HEK293 (cell line): ENCODE measurements at regions not wholly inside any gene's neighbourhood (a gene's known extent, or its start where the extent isn't known, plus 50 kb on each side); places are given as distances from the start of the nearest gene placed in this dataset.

Experiments
- CTCF ChIA-PET: fragments of 350-600 bp; formaldehyde crosslinking; extraction: SDS; loops from one replicate; lab custom pipeline; 2021; ENCODE audit warnings: antibody characterized with exemption; lab: Yijun Ruan, JAX
- POLR2A ChIA-PET: fragments of 300-600 bp; formaldehyde crosslinking; extraction: SDS; loops from one replicate; lab custom pipeline; 2020; ENCODE audit warnings: antibody characterized with exemption, inconsistent platforms; lab: Yijun Ruan, JAX
- H3K27ac ChIP-seq: fragments of 200-500 bp; sonication (Bioruptor generic); 2 replicates; pipeline ENCODE4 v1.5.1; 2014; ENCODE audit warnings: low read depth, low read length, control low read depth, inconsistent platforms; ENCODE audit errors: extremely low read depth
- H3K36me3 ChIP-seq, 2 experiments: fragments of 200-500 bp in 1 of 2; sonication (Bioruptor generic) in 1 of 2; 1 replicate in 1 of 2; 2 replicates in 1 of 2; pipeline ENCODE4 v1.5.1; 2014 to 2017; ENCODE audit warnings: inconsistent platforms in 2 of 2, low read length in 2 of 2; ENCODE audit not compliant: control insufficient read depth in 2 of 2, insufficient read depth in 1 of 2
- H3K4me1 ChIP-seq: fragments of 200-500 bp; sonication (Bioruptor generic); 2 replicates; pipeline ENCODE4 v1.5.1; 2014; ENCODE audit warnings: mild to moderate bottlenecking, low read length, inconsistent platforms; ENCODE audit not compliant: control insufficient read depth, insufficient read depth
- H3K4me3 ChIP-seq: 2 replicates; pipeline ENCODE4 v1.5.1; 2011; ENCODE audit warnings: low read depth, mild to moderate bottlenecking, control low read depth, low read length, moderate library complexity
- H3K9me3 ChIP-seq: fragments of 200-500 bp; sonication (Bioruptor generic); 2 replicates; pipeline ENCODE4 v1.5.1; 2014; ENCODE audit warnings: low read depth, low read length, inconsistent platforms; ENCODE audit not compliant: control insufficient read depth, insufficient read depth
- FEZF1 ChIP-seq: fragments of 450-650 bp; formaldehyde crosslinking; IDR thresholded peaks from 2 replicates; pipeline ENCODE4 v1.5.1; 2016; ENCODE audit warnings: missing biosample characterization, missing genetic modification characterization
- IKZF3 ChIP-seq: fragments of 450-650 bp; IDR thresholded peaks from 2 replicates; pipeline ENCODE4 v1.5.0; 2018; ENCODE audit warnings: missing biosample characterization, mild to moderate bottlenecking, missing genetic modification characterization, moderate library complexity
- OSR2 ChIP-seq: fragments of 450-650 bp; formaldehyde crosslinking; IDR thresholded peaks from 2 replicates; pipeline ENCODE4 v1.5.1; 2016; ENCODE audit warnings: missing biosample characterization, missing genetic modification characterization
- SETDB1 ChIP-seq: IDR thresholded peaks from one replicate; pipeline ENCODE4 v1.6.1; 2017; ENCODE audit warnings: mild to moderate bottlenecking, low read length, moderate library complexity, mixed read lengths; ENCODE audit not compliant: insufficient read length
- SP7 ChIP-seq: fragments of 450-650 bp; formaldehyde crosslinking; IDR thresholded peaks from 2 replicates; pipeline ENCODE4 v1.5.1; 2016; ENCODE audit warnings: missing biosample characterization, missing genetic modification characterization
- TRIM28 ChIP-seq: IDR thresholded peaks from 2 replicates; pipeline ENCODE4 v1.6.1; 2011; ENCODE audit warnings: low read length, control low read depth, borderline replicate concordance
- WT1 ChIP-seq: fragments of 450-650 bp; formaldehyde crosslinking; IDR thresholded peaks from 2 replicates; pipeline ENCODE4 v1.5.1; 2016; ENCODE audit warnings: missing biosample characterization, missing genetic modification characterization
- ZBTB8A ChIP-seq: fragments of 450-650 bp; formaldehyde crosslinking; IDR thresholded peaks from 2 replicates; pipeline ENCODE4 v1.5.1; 2016; ENCODE audit warnings: missing biosample characterization, missing genetic modification characterization
- ZEB2 ChIP-seq: fragments of 450-650 bp; formaldehyde crosslinking; IDR thresholded peaks from 2 replicates; pipeline ENCODE4 v1.5.1; 2016; ENCODE audit warnings: missing biosample characterization, missing genetic modification characterization
- ZNF112 ChIP-seq: fragments of 450-650 bp; formaldehyde crosslinking; IDR thresholded peaks from 2 replicates; pipeline ENCODE4 v1.5.0; 2017; ENCODE audit warnings: missing biosample characterization, missing genetic modification characterization
- ZNF169 ChIP-seq: fragments of 450-650 bp; formaldehyde crosslinking; IDR thresholded peaks from 2 replicates; pipeline ENCODE4 v1.5.1; 2016; ENCODE audit warnings: missing biosample characterization, missing genetic modification characterization
- ZNF184 ChIP-seq: fragments of 450-650 bp; IDR thresholded peaks from 2 replicates; pipeline ENCODE4 v1.5.1; 2018; ENCODE audit warnings: missing biosample characterization, mild to moderate bottlenecking, missing genetic modification characterization
- ZNF19 ChIP-seq: fragments of 450-650 bp; formaldehyde crosslinking; IDR thresholded peaks from 2 replicates; pipeline ENCODE4; 2016; ENCODE audit warnings: missing biosample characterization, missing genetic modification characterization, low read depth
- ZNF2 ChIP-seq: fragments of 450-650 bp; formaldehyde crosslinking; IDR thresholded peaks from 2 replicates; pipeline ENCODE4 v1.5.1; 2016; ENCODE audit warnings: missing biosample characterization, missing genetic modification characterization
- ZNF335 ChIP-seq: fragments of 450-650 bp; formaldehyde crosslinking; conservative IDR thresholded peaks from 2 replicates; pipeline ENCODE4 v1.5.1; 2016; ENCODE audit warnings: missing biosample characterization, missing genetic modification characterization
- ZNF341 ChIP-seq: fragments of 450-650 bp; formaldehyde crosslinking; IDR thresholded peaks from 2 replicates; pipeline ENCODE4; 2016; ENCODE audit warnings: low read depth, missing biosample characterization, missing genetic modification characterization
- ZNF350 ChIP-seq: fragments of 450-650 bp; formaldehyde crosslinking; IDR thresholded peaks from 2 replicates; pipeline ENCODE4 v1.5.0; 2017; ENCODE audit warnings: missing biosample characterization, mild to moderate bottlenecking, missing genetic modification characterization
- ZNF366 ChIP-seq: fragments of 450-650 bp; formaldehyde crosslinking; conservative IDR thresholded peaks from 2 replicates; pipeline ENCODE4 v1.5.1; 2016; ENCODE audit warnings: missing biosample characterization, missing genetic modification characterization
- ZNF391 ChIP-seq: fragments of 450-650 bp; formaldehyde crosslinking; IDR thresholded peaks from 2 replicates; pipeline ENCODE4 v1.5.1; 2016; ENCODE audit warnings: low read depth, missing biosample characterization, missing genetic modification characterization, borderline replicate concordance
- ZNF423 ChIP-seq: fragments of 450-650 bp; formaldehyde crosslinking; IDR thresholded peaks from 2 replicates; pipeline ENCODE4 v1.5.1; 2016; ENCODE audit warnings: missing biosample characterization, missing genetic modification characterization
- ZNF600 ChIP-seq: fragments of 450-650 bp; formaldehyde crosslinking; IDR thresholded peaks from 2 replicates; pipeline ENCODE4 v1.5.1; 2016; ENCODE audit warnings: missing biosample characterization, missing genetic modification characterization
- ZNF701 ChIP-seq: fragments of 450-650 bp; formaldehyde crosslinking; IDR thresholded peaks from 2 replicates; pipeline ENCODE4 v1.5.1; 2016; ENCODE audit warnings: missing biosample characterization, missing genetic modification characterization
- ZSCAN30 ChIP-seq: fragments of 450-650 bp; IDR thresholded peaks from 2 replicates; pipeline ENCODE4 v1.5.1; 2018; ENCODE audit warnings: missing biosample characterization, mild to moderate bottlenecking, missing genetic modification characterization, moderate library complexity
- ZXDB ChIP-seq: fragments of 450-650 bp; formaldehyde crosslinking; IDR thresholded peaks from 2 replicates; pipeline ENCODE4 v1.5.1; 2016; ENCODE audit warnings: missing biosample characterization, missing genetic modification characterization
- TF ChIP-seq, protein P1 (sequence below): fragments of 450-650 bp; formaldehyde crosslinking; IDR thresholded peaks from 2 replicates; pipeline ENCODE4 v1.5.1; 2016; ENCODE audit warnings: missing biosample characterization, missing genetic modification characterization, low read depth
- TF ChIP-seq, protein P2 (sequence below): fragments of 450-650 bp; formaldehyde crosslinking; IDR thresholded peaks from 2 replicates; pipeline ENCODE4 v1.5.1; 2017; ENCODE audit warnings: missing biosample characterization, missing genetic modification characterization
- TF ChIP-seq, protein P3 (sequence below): fragments of 450-650 bp; formaldehyde crosslinking; IDR thresholded peaks from 2 replicates; pipeline ENCODE4 v1.5.1; 2016; ENCODE audit warnings: missing biosample characterization, missing genetic modification characterization
- TF ChIP-seq, protein P4 (sequence below): fragments of 450-650 bp; formaldehyde crosslinking; IDR thresholded peaks from 2 replicates; pipeline ENCODE4 v1.5.1; 2017; ENCODE audit warnings: missing biosample characterization, missing genetic modification characterization
- TF ChIP-seq, protein P5 (sequence below): fragments of 450-650 bp; formaldehyde crosslinking; IDR thresholded peaks from 2 replicates; pipeline ENCODE4 v1.5.1; 2016; ENCODE audit warnings: missing biosample characterization, missing genetic modification characterization
- TF ChIP-seq, protein P6 (sequence below): fragments of 450-650 bp; formaldehyde crosslinking; IDR thresholded peaks from 2 replicates; pipeline ENCODE4 v1.5.1; 2017; ENCODE audit warnings: missing biosample characterization, missing genetic modification characterization

DNA sequence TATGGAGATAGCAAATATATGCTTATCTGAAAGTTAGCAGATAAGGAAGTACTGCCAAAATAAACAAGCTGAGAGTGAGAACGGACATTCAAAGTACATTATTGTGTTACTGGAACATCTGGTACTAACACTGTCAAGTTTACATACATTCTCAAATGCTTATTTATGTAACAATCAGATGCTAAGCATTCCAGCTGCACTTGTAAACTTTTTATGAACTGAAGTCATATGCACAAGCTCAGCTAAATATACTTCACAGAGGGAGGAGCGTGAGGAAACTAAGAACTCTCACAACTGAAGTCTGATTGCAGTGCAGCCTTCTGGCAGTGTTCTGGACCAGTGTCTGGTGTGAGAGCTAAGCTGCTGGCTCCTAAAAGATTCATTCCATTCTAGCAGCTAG is 223.7 kb upstream of the NANOGP8 start:
- ChIA-PET CTCF (interaction anchor here (0.7 kb wide), 2 partner anchors 242 to 409 kb away, joined by 3 to 4 read pairs; no protein-coding TSS in a partner anchor), POLR2A (no interaction called here)
- Histone ChIP-seq H3K4me3 (no peak overlapping the region), H3K36me3 (no peaks in the 10 kb centered on the region), H3K27ac (no peak overlapping the region), H3K4me1 (peaks cover 19% of the 10 kb centered on the region), H3K9me3 (no peaks in the 10 kb centered on the region)
- TF ChIP-seq FEZF1 (tag by site-specific recombination) (peak; percentile 71), ZEB2 (tag by site-specific recombination) (peak; percentile 43; the same call in 1 of the 2 replicates), ZNF600 (tag by site-specific recombination) (peak; percentile 37; the same call in 1 of the 2 replicates), SETDB1 (peak; percentile 60), ZNF366 (tag by site-specific recombination) (0 out of 2 replicates have a peak, but pooled peaks have one; percentile 16), ZNF2 (tag by site-specific recombination) (no peak), WT1 (tag by site-specific recombination) (no peak; the same call in 1 of the 2 replicates), ZNF169 (tag by site-specific recombination) (no peak), ZNF335 (tag by site-specific recombination) (0 out of 2 replicates have a peak, but pooled peaks have one; percentile 26), ZNF19 (tag by site-specific recombination) (0 out of 2 replicates have a peak, but pooled peaks have one; percentile 23), ZNF184 (tag by site-specific recombination) (no peak), SP7 (0 out of 2 replicates have a peak, but pooled peaks have one; percentile 10), OSR2 (tag by site-specific recombination) (peak; percentile 39; the same call in 1 of the 2 replicates), ZNF391 (tag by site-specific recombination) (0 out of 2 replicates have a peak, but pooled peaks have one; percentile 47), ZSCAN30 (peak; percentile 72; the same call in 1 of the 2 replicates), IKZF3 (tag by site-specific recombination) (peak; percentile 62; the same call in 1 of the 2 replicates), ZNF423 (tag by site-specific recombination) (no peak), TRIM28 (peak; percentile 27; the same call in 1 of the 2 replicates), ZBTB8A (tag by site-specific recombination) (no peak), ZNF350 (no peak), ZNF341 (peak; percentile 59), ZNF112 (tag by site-specific recombination) (no peak), ZXDB (tag by site-specific recombination) (peak; percentile 58), ZNF701 (tag by site-specific recombination) (no peak)
- TF ChIP-seq, protein P1, sequence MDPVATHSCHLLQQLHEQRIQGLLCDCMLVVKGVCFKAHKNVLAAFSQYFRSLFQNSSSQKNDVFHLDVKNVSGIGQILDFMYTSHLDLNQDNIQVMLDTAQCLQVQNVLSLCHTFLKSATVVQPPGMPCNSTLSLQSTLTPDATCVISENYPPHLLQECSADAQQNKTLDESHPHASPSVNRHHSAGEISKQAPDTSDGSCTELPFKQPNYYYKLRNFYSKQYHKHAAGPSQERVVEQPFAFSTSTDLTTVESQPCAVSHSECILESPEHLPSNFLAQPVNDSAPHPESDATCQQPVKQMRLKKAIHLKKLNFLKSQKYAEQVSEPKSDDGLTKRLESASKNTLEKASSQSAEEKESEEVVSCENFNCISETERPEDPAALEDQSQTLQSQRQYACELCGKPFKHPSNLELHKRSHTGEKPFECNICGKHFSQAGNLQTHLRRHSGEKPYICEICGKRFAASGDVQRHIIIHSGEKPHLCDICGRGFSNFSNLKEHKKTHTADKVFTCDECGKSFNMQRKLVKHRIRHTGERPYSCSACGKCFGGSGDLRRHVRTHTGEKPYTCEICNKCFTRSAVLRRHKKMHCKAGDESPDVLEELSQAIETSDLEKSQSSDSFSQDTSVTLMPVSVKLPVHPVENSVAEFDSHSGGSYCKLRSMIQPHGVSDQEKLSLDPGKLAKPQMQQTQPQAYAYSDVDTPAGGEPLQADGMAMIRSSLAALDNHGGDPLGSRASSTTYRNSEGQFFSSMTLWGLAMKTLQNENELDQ (tag by site-specific recombination), result no peak
- TF ChIP-seq, protein P2, sequence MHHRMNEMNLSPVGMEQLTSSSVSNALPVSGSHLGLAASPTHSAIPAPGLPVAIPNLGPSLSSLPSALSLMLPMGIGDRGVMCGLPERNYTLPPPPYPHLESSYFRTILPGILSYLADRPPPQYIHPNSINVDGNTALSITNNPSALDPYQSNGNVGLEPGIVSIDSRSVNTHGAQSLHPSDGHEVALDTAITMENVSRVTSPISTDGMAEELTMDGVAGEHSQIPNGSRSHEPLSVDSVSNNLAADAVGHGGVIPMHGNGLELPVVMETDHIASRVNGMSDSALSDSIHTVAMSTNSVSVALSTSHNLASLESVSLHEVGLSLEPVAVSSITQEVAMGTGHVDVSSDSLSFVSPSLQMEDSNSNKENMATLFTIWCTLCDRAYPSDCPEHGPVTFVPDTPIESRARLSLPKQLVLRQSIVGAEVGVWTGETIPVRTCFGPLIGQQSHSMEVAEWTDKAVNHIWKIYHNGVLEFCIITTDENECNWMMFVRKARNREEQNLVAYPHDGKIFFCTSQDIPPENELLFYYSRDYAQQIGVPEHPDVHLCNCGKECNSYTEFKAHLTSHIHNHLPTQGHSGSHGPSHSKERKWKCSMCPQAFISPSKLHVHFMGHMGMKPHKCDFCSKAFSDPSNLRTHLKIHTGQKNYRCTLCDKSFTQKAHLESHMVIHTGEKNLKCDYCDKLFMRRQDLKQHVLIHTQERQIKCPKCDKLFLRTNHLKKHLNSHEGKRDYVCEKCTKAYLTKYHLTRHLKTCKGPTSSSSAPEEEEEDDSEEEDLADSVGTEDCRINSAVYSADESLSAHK, result peak; percentile 17; the same call in 1 of the 2 replicates
- TF ChIP-seq, protein P3, sequence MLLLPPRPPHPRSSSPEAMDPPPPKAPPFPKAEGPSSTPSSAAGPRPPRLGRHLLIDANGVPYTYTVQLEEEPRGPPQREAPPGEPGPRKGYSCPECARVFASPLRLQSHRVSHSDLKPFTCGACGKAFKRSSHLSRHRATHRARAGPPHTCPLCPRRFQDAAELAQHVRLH, result 0 out of 2 replicates have a peak, but pooled peaks have one; percentile 13
- TF ChIP-seq, protein P4, sequence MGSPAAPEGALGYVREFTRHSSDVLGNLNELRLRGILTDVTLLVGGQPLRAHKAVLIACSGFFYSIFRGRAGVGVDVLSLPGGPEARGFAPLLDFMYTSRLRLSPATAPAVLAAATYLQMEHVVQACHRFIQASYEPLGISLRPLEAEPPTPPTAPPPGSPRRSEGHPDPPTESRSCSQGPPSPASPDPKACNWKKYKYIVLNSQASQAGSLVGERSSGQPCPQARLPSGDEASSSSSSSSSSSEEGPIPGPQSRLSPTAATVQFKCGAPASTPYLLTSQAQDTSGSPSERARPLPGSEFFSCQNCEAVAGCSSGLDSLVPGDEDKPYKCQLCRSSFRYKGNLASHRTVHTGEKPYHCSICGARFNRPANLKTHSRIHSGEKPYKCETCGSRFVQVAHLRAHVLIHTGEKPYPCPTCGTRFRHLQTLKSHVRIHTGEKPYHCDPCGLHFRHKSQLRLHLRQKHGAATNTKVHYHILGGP, result no peak
- TF ChIP-seq, protein P5, sequence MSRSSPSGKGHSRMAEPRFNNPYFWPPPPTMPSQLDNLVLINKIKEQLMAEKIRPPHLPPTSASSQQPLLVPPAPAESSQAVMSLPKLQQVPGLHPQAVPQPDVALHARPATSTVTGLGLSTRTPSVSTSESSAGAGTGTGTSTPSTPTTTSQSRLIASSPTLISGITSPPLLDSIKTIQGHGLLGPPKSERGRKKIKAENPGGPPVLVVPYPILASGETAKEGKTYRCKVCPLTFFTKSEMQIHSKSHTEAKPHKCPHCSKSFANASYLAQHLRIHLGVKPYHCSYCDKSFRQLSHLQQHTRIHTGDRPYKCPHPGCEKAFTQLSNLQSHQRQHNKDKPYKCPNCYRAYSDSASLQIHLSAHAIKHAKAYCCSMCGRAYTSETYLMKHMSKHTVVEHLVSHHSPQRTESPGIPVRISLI (tag by site-specific recombination), result no peak
- TF ChIP-seq, protein P6, sequence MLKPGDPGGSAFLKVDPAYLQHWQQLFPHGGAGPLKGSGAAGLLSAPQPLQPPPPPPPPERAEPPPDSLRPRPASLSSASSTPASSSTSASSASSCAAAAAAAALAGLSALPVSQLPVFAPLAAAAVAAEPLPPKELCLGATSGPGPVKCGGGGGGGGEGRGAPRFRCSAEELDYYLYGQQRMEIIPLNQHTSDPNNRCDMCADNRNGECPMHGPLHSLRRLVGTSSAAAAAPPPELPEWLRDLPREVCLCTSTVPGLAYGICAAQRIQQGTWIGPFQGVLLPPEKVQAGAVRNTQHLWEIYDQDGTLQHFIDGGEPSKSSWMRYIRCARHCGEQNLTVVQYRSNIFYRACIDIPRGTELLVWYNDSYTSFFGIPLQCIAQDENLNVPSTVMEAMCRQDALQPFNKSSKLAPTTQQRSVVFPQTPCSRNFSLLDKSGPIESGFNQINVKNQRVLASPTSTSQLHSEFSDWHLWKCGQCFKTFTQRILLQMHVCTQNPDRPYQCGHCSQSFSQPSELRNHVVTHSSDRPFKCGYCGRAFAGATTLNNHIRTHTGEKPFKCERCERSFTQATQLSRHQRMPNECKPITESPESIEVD (tag by site-specific recombination), result peak; percentile 84
